GM13977 (cell line): ENCODE measurements at regions not wholly inside any gene's neighbourhood (a gene's known extent, or its start where the extent isn't known, plus 50 kb on each side); places are given as distances from the start of the nearest gene placed in this dataset.

Source experiments
- DNase-seq: peaks from one replicate; pipeline ENCODE4 v3.0.0; 2012; ENCODE audit warnings: low spot score
- in situ Hi-C: fragments of 300-500 bp; cut with MboI; formaldehyde crosslinking; loops from one replicate; pipeline ENCODE4 v1.12.0; 2022; ENCODE audit warnings: low sequenced_read_pairs, low pct_unique_long_range_greater_than_20kb, mixed read lengths, inconsistent platforms; ENCODE audit not compliant: unreplicated experiment
- TF ChIP-seq, protein P1 (sequence below): IDR thresholded peaks from 2 replicates; pipeline ENCODE4 v1.5.1; 2012; ENCODE audit warnings: mild to moderate bottlenecking, control low read depth; ENCODE audit not compliant: insufficient read depth; ENCODE audit errors: extremely low read depth, missing control alignments

DNA sequence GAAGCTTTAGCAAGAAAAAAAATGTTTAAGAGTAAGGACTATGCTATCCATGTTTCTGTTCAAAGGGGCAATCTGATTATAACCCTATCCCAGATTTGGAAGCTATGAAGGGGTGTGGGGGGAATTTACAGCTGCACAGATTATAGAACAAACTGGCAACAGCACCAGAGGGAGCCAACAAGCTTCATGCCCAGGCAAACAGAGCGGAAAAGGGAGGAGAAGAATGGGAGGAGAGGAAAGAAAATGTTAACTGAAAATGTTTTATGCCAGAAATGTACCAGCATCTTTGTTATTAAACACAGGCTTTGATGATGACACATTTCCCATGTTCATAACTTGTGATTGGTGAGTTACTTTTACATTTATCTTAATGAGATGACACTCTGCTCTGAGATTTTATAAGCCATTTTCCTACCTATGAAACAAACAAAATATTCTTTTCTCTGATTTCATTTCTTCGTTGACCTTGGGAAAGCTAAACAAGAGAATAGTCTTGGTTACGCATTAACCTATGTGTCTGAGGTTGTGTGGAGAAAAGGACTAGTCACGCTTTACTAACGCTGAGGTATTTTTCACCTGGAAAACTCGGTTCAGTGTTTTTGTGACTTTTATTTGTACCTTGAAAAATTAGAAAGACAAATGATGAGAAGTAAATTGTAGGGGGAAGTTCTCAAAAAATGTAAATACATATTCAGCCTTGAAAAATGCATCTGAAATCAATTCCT lies 235.8 kb upstream of the MIR17HG start:
- DNase-seq = no peak
- TF ChIP-seq, protein P1, sequence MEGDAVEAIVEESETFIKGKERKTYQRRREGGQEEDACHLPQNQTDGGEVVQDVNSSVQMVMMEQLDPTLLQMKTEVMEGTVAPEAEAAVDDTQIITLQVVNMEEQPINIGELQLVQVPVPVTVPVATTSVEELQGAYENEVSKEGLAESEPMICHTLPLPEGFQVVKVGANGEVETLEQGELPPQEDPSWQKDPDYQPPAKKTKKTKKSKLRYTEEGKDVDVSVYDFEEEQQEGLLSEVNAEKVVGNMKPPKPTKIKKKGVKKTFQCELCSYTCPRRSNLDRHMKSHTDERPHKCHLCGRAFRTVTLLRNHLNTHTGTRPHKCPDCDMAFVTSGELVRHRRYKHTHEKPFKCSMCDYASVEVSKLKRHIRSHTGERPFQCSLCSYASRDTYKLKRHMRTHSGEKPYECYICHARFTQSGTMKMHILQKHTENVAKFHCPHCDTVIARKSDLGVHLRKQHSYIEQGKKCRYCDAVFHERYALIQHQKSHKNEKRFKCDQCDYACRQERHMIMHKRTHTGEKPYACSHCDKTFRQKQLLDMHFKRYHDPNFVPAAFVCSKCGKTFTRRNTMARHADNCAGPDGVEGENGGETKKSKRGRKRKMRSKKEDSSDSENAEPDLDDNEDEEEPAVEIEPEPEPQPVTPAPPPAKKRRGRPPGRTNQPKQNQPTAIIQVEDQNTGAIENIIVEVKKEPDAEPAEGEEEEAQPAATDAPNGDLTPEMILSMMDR = no peak
- in situ Hi-C loops = no loop called here

DNA sequence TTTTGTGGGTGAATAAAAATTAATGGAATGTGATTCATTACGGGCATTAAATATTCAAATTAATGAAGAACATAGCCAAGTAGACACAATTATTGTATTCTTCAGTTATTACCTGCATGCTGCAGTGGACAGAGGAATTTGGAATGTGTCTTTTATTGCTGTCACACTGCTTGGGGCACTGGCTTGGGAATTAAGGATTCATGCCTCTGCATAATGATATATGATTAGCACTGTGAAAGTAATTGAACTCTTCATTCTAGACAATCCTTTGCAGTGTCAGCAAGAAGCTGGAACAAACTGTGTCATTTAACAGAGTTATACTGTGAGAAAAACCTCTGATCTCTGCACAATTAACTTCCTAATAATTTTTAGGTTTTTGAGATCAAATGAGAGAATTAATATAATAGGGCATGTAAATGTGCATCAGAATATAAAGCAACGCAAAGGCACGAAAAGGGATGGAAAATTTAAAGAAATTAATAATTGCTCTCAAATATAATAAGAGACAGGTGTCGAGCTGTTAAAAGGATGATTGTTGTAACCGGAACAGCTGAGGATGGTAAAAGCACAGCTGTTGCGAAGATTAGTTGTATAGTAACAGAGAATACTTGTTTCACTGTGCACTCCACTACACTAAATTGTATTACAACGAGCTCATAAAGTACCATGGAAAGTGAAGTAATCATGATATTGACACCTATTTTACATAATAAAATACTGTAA lies 235.1 kb upstream of the MIR17HG start:
- TF ChIP-seq, protein P1 = no peak

DNA sequence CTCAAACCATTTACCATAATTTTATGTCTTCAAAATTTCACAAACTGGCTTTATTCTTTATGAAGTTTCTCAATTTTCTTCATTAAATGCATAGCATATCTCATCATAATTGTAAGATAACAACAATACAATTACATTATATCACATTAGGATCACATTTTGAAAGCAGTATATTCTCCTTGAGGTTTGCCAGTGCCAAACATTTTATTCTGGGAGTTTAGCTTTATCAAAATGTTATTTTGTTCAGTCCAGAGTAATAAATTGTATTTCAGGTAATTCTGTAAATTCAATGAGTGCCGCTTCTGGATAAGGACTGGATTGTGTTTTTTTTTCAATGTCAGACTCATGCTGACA lies 234.6 kb upstream of the MIR17HG start:
- no peak for DNase-seq
- TF ChIP-seq, protein P1 = no peak
- in situ Hi-C loops = no loop called here

More for the DNA sequence above, 235.1 kb upstream of the MIR17HG start:
- DNase-seq = no peak
- in situ Hi-C loops = no loop called here

DNA sequence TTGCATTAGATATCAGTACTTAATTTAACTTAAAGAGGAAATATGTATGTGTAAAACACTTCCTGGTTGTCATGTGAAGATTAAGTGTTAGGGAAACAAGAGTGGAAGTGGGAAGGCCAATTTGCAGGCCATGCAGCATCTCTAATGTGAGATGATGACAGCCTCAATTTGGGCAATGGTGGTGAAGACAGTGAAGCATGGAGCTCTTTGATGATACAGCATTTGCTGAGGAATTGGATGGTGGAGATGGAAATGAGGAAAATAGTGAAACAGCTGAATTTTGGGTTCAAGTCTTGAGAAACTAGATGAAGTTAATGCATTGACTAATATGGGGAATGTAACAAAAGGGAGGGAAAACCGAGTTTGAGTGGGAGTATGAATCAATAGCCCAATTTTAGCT lies 231.7 kb upstream of the MIR17HG start:
- in situ Hi-C loops = no loop called here
- TF ChIP-seq, protein P1 = no peak
- no peak for DNase-seq

DNA sequence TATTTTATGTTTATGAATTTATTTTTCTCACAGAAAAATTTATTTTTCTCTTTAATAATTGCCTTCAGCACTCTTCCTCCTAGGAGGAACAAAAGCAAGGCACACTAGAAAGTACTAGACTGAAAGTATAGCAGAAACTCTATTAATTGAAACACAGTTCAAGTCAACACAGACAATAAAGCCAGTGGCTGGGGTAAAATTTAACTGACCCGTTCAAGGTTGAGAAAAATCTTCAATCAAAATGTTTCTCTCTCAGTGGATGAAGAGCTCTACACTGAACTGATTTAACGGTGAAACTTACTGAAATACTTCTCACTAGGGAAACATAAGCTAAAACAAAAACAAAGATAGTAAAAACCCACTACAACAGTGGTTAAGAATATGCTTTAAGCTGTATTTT lies 230.1 kb upstream of the MIR17HG start:
- in situ Hi-C loops = no loop called here

DNA sequence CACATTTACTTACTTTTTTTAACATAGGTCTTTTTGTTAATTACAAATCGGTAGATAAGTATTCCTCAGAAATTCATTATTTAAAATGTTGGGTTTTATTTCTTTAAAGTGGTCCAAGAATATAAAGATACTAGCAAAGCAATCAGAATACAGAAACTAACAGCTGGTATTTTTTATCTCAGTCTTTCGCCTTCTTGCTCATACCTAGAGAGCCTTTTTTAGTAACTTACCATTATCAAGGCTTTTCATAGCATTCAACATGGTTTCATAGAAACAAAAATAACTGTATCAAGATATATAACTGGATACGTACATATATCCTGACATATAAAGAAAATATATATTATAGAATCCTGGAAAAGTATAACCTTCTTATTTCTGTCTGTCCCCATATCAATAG lies 227.8 kb upstream of the MIR17HG start:
- DNase-seq = no peak
- in situ Hi-C loops = no loop called here
- TF ChIP-seq, protein P1 = no peak

More for the DNA sequence above, 230.1 kb upstream of the MIR17HG start:
- TF ChIP-seq, protein P1 = no peak
- no peak for DNase-seq
